WTC11 (cell line): ENCODE measurements at regions not wholly inside any gene's neighbourhood (a gene's known extent, or its start where the extent isn't known, plus 50 kb on each side); places are given as distances from the start of the nearest gene placed in this dataset.

ENCODE experiments used
- AFF4 ChIP-seq: sonication (generic); formaldehyde crosslinking; IDR thresholded peaks from 2 replicates; pipeline ENCODE4 v1.8.1; 2023; ENCODE audit warnings: mild to moderate bottlenecking, missing genetic modification reagents, borderline replicate concordance
- CTCF ChIP-seq: fragments of 200-600 bp; IDR thresholded peaks from 2 replicates; pipeline ENCODE4 v1.8.0; 2022; ENCODE audit warnings: antibody characterized with exemption
- E2F5 ChIP-seq: sonication (generic); formaldehyde crosslinking; IDR thresholded peaks from 2 replicates; pipeline ENCODE4 v1.8.1; 2022; ENCODE audit warnings: mild to moderate bottlenecking, moderate library complexity, missing genetic modification reagents
- ESRRA ChIP-seq: sonication (generic); formaldehyde crosslinking; IDR thresholded peaks from 2 replicates; pipeline ENCODE4 v1.8.1; 2022; ENCODE audit warnings: mild to moderate bottlenecking, missing genetic modification reagents, borderline replicate concordance
- FOXK1 ChIP-seq: sonication (generic); formaldehyde crosslinking; IDR thresholded peaks from 2 replicates; pipeline ENCODE4 v1.8.0; 2022; ENCODE audit warnings: mild to moderate bottlenecking, moderate library complexity, missing genetic modification reagents
- JUN ChIP-seq: sonication (generic); formaldehyde crosslinking; IDR thresholded peaks from 2 replicates; pipeline ENCODE4 v1.8.0; 2023; ENCODE audit warnings: mild to moderate bottlenecking, missing genetic modification reagents
- MAX ChIP-seq: sonication (generic); formaldehyde crosslinking; IDR thresholded peaks from 2 replicates; pipeline ENCODE4 v1.8.0; 2022; ENCODE audit warnings: mild to moderate bottlenecking, missing genetic modification reagents
- SMAD3 ChIP-seq: sonication (generic); formaldehyde crosslinking; IDR thresholded peaks from 2 replicates; pipeline ENCODE4 v1.8.0; 2022; ENCODE audit warnings: missing genetic modification reagents, mild to moderate bottlenecking, borderline replicate concordance
- TEAD4 ChIP-seq: sonication (generic); formaldehyde crosslinking; IDR thresholded peaks from 2 replicates; pipeline ENCODE4 v1.8.0; 2022; ENCODE audit warnings: mild to moderate bottlenecking, missing genetic modification reagents
- ZNF532 ChIP-seq: fragments of 250-450 bp; sonication (Bioruptor Pico); IDR thresholded peaks from 2 replicates; pipeline ENCODE4 v1.9.0; 2021; ENCODE audit warnings: mild to moderate bottlenecking, borderline replicate concordance

GRCh38 chr2:20560891-20561636, 89.8 kb downstream of the HS1BP3 start:
- no peak for TF ChIP-seq FOXK1 (CRISPR knock-in tag)
- no peak for TF ChIP-seq CTCF
- TF ChIP-seq SMAD3 (CRISPR knock-in tag), result no peak
- no peak for TF ChIP-seq TEAD4 (CRISPR knock-in tag)
- TF ChIP-seq ESRRA (CRISPR knock-in tag), result no peak
- TF ChIP-seq E2F5 (CRISPR knock-in tag), result no peak
- TF ChIP-seq AFF4 (CRISPR knock-in tag), result no peak
- TF ChIP-seq JUN, result no peak
- no peak for TF ChIP-seq ZNF532 (CRISPR knock-in tag)
- no peak for TF ChIP-seq MAX (CRISPR knock-in tag)
